Kidney (tissue), 10 donors: ENCODE measurements at regions not wholly inside any gene's neighbourhood (a gene's known extent, or its start where the extent isn't known, plus 50 kb on each side); places are given as distances from the start of the nearest gene placed in this dataset.
"Not testable (repeated sequence)": the region's sequence is repeated elsewhere in the genome, so short reads cannot be mapped to it uniquely, and the experiment has no call there.

Experiments used
- DNase-seq, 5 donors: peaks; one replicate each; pipeline ENCODE4 v3.0.0-alpha.2; 2013 to 2020
- FAIRE-seq: peaks from 2 replicates; lab custom pipeline; 2012; peaks lifted over from hg19 to GRCh38; lab: Jason Lieb, UNC
- H3K27ac ChIP-seq, 2 donors: one replicate each; pipeline ENCODE4 v1.7.0; 2013; ENCODE audit warnings: low read depth in 2 of 2, low read length in 2 of 2, inconsistent platforms in 1 of 2
- H3K27me3 ChIP-seq: one replicate; pipeline ENCODE4 v1.7.1; 2013; ENCODE audit warnings: low read length, inconsistent platforms; ENCODE audit not compliant: control insufficient read depth, insufficient read depth
- H3K36me3 ChIP-seq, 3 donors: one replicate each; pipeline versions ENCODE4 v1.7.0 to v1.7.1; 2013; ENCODE audit warnings: low read length in 3 of 3, control low read depth in 1 of 3, inconsistent platforms in 1 of 3; ENCODE audit not compliant: insufficient read depth in 3 of 3, control insufficient read depth in 2 of 3
- H3K4me1 ChIP-seq, 3 donors: one replicate each; pipeline versions ENCODE4 v1.7.0 to v1.7.1; 2013; ENCODE audit warnings: low read length in 3 of 3, inconsistent platforms in 1 of 3, low read depth in 1 of 3; ENCODE audit not compliant: control insufficient read depth in 2 of 3, insufficient read depth in 2 of 3
- H3K4me3 ChIP-seq, 3 donors: one replicate each; pipeline versions ENCODE4 v1.7.0 to v1.8.1; 2013; ENCODE audit warnings: low read length in 3 of 3, control low read depth in 1 of 3, inconsistent platforms in 1 of 3
- H3K9ac ChIP-seq, 3 donors: one replicate each; pipeline versions ENCODE4 v1.7.0 to v1.7.1; 2013; ENCODE audit warnings: low read length in 3 of 3, control low read depth in 1 of 3, inconsistent platforms in 1 of 3
- H3K9me3 ChIP-seq, 3 donors: one replicate each; pipeline versions ENCODE4 v1.7.0 to v1.7.1; 2013; ENCODE audit warnings: low read length in 3 of 3, control low read depth in 1 of 3, inconsistent platforms in 1 of 3; ENCODE audit not compliant: control insufficient read depth in 2 of 3, insufficient read depth in 1 of 3
- intact Hi-C: fragments of 100-400 bp; cut with DNase I; formaldehyde crosslinking; loops from one replicate; pipeline ENCODE4 v1.11.1; 2022
- donor health status: control.
- donor health status: control.
- donor health status: DM: yes; HTN: yes; CAD: no.
- donor health status: Normal renal cell carcinoma (clear cell type).

DNA sequence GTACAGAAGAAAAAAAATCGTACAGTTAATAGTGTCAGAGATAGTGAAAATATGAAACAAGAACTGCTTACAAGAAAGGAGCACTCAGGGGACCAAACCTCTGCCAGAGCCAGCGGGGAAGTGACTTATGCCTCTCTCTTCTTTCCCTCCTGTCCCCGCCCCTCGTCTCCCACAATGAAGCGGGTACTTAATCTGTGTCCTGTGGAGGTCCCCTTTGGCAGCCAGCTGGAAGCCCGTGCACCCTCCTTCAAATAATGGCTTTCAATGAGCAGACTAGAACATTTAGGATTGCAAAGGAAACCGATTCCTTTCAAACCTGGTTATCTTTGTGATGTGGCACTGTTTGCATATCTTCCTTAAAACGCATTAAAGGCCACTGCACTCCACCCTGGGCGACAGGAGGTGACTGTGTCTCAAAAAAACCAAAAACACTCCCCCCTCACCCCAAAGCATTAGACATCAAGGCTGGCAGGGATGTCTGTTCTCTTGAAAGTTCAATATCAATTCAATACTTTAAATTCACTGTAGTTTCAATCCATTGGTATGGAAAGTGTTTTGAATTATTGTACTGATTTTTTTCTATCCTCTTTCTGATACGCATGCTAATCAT lies 51.7 kb downstream of the PPIAL4C start:
- H3K27me3 ChIP-seq, DNase-seq, H3K27ac ChIP-seq, H3K9ac ChIP-seq, H3K4me1 ChIP-seq, FAIRE-seq, H3K4me3 ChIP-seq, H3K9me3 ChIP-seq, H3K36me3 ChIP-seq, intact Hi-C loops: not testable (repeated sequence)

DNA sequence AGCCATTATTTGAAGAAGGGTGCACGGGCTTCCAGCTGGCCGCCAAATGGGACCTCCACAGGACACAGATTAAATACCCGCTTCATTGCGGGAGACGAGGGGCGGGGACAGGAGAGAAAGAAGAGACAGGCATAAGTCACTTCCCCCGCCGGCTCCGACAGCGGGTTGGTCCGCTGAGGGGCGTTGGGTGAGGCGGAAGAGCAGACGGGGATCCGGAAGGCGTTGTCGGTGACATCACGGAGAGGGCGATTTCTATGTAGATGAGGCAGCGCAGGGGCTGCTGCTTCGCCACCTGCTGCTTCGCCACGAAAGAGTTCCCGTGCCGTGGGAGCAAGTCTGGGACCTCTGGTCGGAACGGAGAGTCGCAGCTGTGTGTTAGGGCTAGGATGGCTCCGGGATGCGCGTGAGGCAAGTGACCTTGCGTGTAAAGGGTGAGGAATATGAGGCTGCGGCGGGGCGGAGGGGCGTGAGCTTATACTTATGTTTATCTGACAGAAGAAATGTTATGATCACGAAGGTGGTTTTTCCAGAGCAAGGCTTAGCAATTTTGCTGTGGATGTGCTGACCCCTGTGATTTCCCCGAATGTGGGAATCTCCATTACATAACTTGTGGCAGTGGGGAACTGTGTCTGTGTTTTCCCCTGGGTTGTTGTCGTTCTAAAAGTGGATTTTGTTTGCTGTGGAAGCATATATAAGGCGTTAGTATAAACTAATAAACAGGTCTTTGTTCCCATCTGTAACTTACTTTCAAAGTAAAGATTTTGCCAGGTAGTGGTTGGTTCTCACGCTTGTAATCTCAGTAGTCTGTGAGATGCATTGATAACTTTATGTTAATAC lies 52.9 kb downstream of the PPIAL4C start:
- H3K9me3 ChIP-seq, intact Hi-C loops, H3K27me3 ChIP-seq, H3K4me1 ChIP-seq, FAIRE-seq, H3K36me3 ChIP-seq: not testable (repeated sequence)
- H3K4me3 ChIP-seq, result peak overlapping the region; percentile 61 to 81 (median 72)
- H3K9ac ChIP-seq, result peak overlapping the region; percentile 62 to 65 (median 64)
- DNase-seq, result peak; percentile 90 to 96 (median 94)
- peak overlapping the region; percentile 84 to 91 for H3K27ac ChIP-seq

DNA sequence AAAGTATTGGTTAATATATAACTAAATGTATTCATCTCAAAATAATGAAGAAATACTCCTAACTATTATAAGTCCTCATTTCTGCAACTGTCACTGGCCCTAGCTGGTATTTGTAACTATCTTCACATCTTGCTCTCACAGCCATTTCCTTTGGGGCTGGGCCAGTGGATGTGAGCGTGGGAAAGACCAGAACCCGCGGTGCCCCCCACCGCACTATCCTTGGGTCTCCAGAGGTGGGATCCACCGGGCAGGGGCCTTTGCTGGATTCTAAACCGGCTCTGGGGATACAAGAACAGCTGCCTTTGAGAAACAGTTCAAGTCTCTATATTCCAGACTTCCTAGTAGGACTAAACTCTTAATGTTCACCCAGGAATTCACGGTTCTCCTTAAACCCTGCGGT lies 54.8 kb downstream of the PPIAL4C start:
- H3K27ac ChIP-seq, H3K36me3 ChIP-seq, FAIRE-seq, H3K4me3 ChIP-seq, H3K4me1 ChIP-seq, H3K9ac ChIP-seq, intact Hi-C loops, H3K27me3 ChIP-seq, H3K9me3 ChIP-seq: not testable (repeated sequence)
- peak in 1 of 5 donors; percentile 29 for DNase-seq

DNA sequence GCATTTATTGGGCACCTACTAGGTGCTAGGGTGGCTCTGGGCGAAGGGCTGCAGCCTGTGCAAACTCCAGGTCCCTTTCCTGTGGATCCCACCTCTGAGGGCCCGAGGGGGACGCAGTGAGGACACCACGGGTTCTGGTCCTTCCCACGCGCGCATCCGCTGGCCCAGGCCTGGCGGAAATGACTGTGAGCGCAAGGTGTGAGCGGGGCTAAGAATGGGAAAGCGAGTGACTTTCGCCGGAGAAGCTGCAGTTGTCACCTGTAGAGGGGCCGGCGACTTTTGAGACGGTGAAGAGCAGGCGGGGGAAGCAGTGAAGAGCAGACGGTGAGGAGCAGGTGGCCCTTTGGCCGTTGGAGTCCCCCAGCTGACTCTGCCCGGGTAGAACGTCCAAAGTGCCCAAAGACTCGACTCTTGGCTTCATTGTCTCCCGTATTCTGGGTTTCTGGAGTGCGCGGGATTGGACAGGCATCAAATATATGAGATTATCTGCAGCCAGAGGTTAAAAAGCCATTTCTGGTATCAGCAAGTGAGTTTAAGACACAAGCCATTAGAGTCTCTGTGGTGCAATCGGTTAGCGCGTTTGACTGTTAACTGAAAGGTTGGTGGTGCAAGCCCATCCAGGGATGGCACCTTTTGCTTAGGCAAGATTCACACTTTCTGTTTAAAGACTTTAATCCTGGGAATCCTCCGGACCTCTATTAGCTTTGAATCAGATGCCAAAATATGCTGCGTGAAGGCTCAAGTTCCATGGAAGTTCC lies 55.4 kb downstream of the PPIAL4C start:
- intact Hi-C loops, H3K27me3 ChIP-seq, H3K9me3 ChIP-seq, H3K4me1 ChIP-seq, H3K36me3 ChIP-seq, H3K9ac ChIP-seq, FAIRE-seq, H3K27ac ChIP-seq, H3K4me3 ChIP-seq: not testable (repeated sequence)
- DNase-seq, result peak in 1 of 5 donors; percentile 33

DNA sequence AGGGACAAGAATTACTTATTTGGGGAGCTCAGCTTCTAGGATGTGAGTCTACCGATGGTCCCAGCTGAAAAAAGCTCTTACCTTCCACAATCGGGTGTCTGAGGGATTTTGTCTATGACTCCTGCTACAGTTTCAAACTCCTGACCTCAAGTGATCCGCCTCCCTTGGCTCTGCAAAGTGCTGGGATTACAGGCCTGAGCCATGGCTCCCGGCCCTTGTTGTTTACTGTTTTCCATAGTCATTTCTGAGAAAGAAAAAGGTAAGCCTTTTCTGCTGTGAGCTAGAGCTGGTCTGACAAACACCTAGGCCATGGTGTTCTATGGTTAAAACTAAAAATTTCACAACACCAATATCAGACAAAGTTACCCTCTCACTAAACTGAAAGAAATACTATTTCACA lies 57.5 kb downstream of the PPIAL4C start:
- H3K9me3 ChIP-seq, H3K4me1 ChIP-seq, H3K27ac ChIP-seq, intact Hi-C loops, H3K9ac ChIP-seq, DNase-seq, H3K27me3 ChIP-seq, FAIRE-seq, H3K4me3 ChIP-seq, H3K36me3 ChIP-seq: not testable (repeated sequence)

DNA sequence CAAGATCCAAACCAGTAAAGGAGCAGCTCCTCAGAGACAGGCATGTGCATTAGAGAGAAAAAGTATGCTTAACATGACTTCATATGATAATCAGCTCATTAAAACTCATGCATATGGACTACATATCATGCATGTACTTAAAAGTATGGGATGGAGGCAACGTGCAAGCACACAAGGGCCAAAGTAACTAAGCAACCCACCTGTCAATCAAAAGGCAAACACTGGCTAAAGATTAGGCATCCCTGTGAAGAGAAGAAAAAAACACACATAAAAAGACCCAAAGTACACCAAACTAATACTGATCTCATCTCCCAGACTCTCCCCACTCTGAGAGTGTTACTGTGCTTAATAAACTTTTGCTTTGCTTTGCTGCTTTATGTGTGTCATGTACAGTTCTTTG lies 61.2 kb downstream of the PPIAL4C start:
- FAIRE-seq, DNase-seq, H3K9ac ChIP-seq, H3K27ac ChIP-seq, H3K27me3 ChIP-seq, H3K4me3 ChIP-seq, H3K4me1 ChIP-seq, intact Hi-C loops, H3K9me3 ChIP-seq, H3K36me3 ChIP-seq: not testable (repeated sequence)

DNA sequence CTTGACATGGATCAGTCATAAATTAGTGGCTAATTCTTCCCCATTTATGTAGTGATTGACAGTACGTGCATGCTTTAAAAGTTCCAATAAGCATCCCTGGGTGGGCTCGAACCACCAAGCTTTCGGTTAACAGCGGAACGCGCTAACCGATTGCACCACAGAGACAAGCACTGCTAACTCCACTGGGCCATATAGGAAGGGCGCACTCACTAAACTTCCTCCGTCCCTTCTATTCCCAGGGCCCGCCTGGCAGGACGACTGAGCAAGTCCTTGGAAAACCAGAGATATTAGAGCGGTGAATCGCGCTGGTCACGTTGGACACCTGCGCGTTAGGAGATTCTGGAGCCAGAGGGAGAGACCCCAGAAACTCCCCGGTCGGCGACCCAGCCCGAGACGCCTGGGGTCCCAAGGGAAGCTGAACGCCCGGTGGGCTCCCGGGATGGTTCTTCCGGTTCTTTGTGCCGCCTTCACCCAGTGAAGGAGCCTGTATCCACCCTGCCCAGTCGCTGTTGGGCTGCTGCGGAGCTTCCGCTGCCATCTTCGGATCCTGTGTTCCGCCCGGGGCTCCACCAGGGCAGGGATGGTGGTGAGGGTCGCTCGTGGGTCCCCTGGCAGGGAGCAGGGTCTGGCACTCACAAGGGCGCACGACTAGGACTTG lies 62.8 kb downstream of the PPIAL4C start:
- H3K27me3 ChIP-seq, H3K36me3 ChIP-seq, H3K27ac ChIP-seq, H3K9me3 ChIP-seq, H3K9ac ChIP-seq, FAIRE-seq, H3K4me1 ChIP-seq, intact Hi-C loops: not testable (repeated sequence)
- DNase-seq, result peak in 4 of 5 donors; percentile 20 to 48 (median 40)
- peak overlapping the region in 2 of 3 donors; percentile 28 to 36 for H3K4me3 ChIP-seq
